Activated T-helper 2 cell treated with anti-CD3 and anti-CD28 coated beads, Interferon-gamma antibody, Interleukin-2, Interleukin-4, amounts not matched to agents 10 μg/mL and 5 μg/mL and 100 μg/mL, durations not matched to agents 14 hours and 24 hours and 36 hours (primary cell): ENCODE measurements at regions not wholly inside any gene's neighbourhood (a gene's known extent, or its start where the extent isn't known, plus 50 kb on each side); places are given as distances from the start of the nearest gene placed in this dataset.

ENCODE experiments used
- DNase-seq: peaks from one replicate; pipeline ENCODE4 v3.0.0; 2021; ENCODE audit warnings: low spot score
- H3K27ac Mint-ChIP-seq: one replicate; pipeline ENCODE4 v1.8.0; 2021; ENCODE audit warnings: mixed read lengths
- H3K27me3 Mint-ChIP-seq: one replicate; pipeline ENCODE4 v1.8.0; 2021; ENCODE audit warnings: low read depth, mixed read lengths
- H3K36me3 Mint-ChIP-seq: one replicate; pipeline ENCODE4 v1.8.0; 2021; ENCODE audit warnings: low read depth, mixed read lengths
- H3K4me1 Mint-ChIP-seq: one replicate; pipeline ENCODE4 v1.8.0; 2021; ENCODE audit warnings: low read depth, mixed read lengths
- H3K4me3 Mint-ChIP-seq: one replicate; pipeline ENCODE4 v1.8.0; 2021; ENCODE audit warnings: low read depth, mild to moderate bottlenecking, moderate library complexity, mixed read lengths
- H3K9me3 Mint-ChIP-seq: one replicate; pipeline ENCODE4 v1.8.0; 2021; ENCODE audit warnings: mixed read lengths
- intact Hi-C: fragments of 100-400 bp; cut with micrococcal nuclease; formaldehyde crosslinking; loops from one replicate; pipeline ENCODE4 v1.15.1; 2023

- Mint-ChIP-seq H3K4me3 (no peak overlapping the region), H3K36me3 (peaks cover 16% of the 10 kb centered on the region), H3K27me3 (no peaks in the 10 kb centered on the region), H3K4me1 (peaks cover 27% of the 10 kb centered on the region), H3K27ac (no peak overlapping the region), H3K9me3 (peaks cover 14% of the 10 kb centered on the region)
- intact Hi-C loops, result no loop called here
- no peak for DNase-seq
Observed at GRCh38 chr1:168453056-168453455, 90.7 kb downstream of the XCL2 start.

- Mint-ChIP-seq H3K9me3 (peaks cover 13% of the 10 kb centered on the region), H3K36me3 (peaks cover 16% of the 10 kb centered on the region), H3K27ac (no peak overlapping the region), H3K27me3 (no peaks in the 10 kb centered on the region), H3K4me1 (peaks cover 20% of the 10 kb centered on the region), H3K4me3 (no peak overlapping the region)
- DNase-seq, result no peak
- intact Hi-C loops, result no loop called here
Observed at GRCh38 chr1:168452329-168452728, 91.5 kb downstream of the XCL2 start.

- no peak for DNase-seq
- intact Hi-C loops, result no loop called here
- H3K4me1 Mint-ChIP-seq, result peaks cover 36% of the 10 kb centered on the region
- peaks cover 11% of the 10 kb centered on the region for H3K9me3 Mint-ChIP-seq
- H3K27me3 Mint-ChIP-seq, result no peaks in the 10 kb centered on the region
- no peak overlapping the region for H3K27ac Mint-ChIP-seq
- H3K36me3 Mint-ChIP-seq, result peaks cover 12% of the 10 kb centered on the region
- no peak overlapping the region for H3K4me3 Mint-ChIP-seq
Observed at GRCh38 chr1:168447871-168448270, 95.9 kb downstream of the XCL2 start.

GRCh38 chr1:168446081-168446480 is 97.7 kb downstream of the XCL2 start:
- H3K36me3 Mint-ChIP-seq, result peaks cover 7% of the 10 kb centered on the region
- no peaks in the 10 kb centered on the region for H3K27me3 Mint-ChIP-seq

GRCh38 chr1:168443899-168444298 is 99.9 kb downstream of the XCL2 start:
- intact Hi-C loops, result loop anchor here (1.0 to 5.0 kb wide), 3 partner anchors 23 to 923 kb away; partner anchors contain the start of genes BLZF1 and NME7
- no peak overlapping the region for H3K4me3 Mint-ChIP-seq
- no peaks in the 10 kb centered on the region for H3K9me3 Mint-ChIP-seq
- H3K4me1 Mint-ChIP-seq, result peaks cover 55% of the 10 kb centered on the region
- H3K27me3 Mint-ChIP-seq, result no peaks in the 10 kb centered on the region
- peak; percentile 33 for DNase-seq
- H3K36me3 Mint-ChIP-seq, result peaks cover 7% of the 10 kb centered on the region
- H3K27ac Mint-ChIP-seq, result peak overlapping the region; percentile 79

More at GRCh38 chr1:168446081-168446480, 97.7 kb downstream of the XCL2 start:
- Mint-ChIP-seq H3K4me1 (peaks cover 35% of the 10 kb centered on the region), H3K4me3 (no peak overlapping the region), H3K27ac (no peak overlapping the region), H3K9me3 (no peaks in the 10 kb centered on the region)
- intact Hi-C loops, result no loop called here
- no peak for DNase-seq

- peaks cover 7% of the 10 kb centered on the region for H3K36me3 Mint-ChIP-seq
Observed at GRCh38 chr1:168443356-168443755, 100.4 kb downstream of the XCL2 start.

GRCh38 chr1:168442931-168443330 is 100.9 kb downstream of the XCL2 start:
- Mint-ChIP-seq H3K9me3 (no peaks in the 10 kb centered on the region), H3K27ac (no peak overlapping the region), H3K4me3 (no peak overlapping the region), H3K27me3 (no peaks in the 10 kb centered on the region), H3K36me3 (peaks cover 7% of the 10 kb centered on the region), H3K4me1 (peaks cover 62% of the 10 kb centered on the region)
- no peak for DNase-seq
- intact Hi-C loops, result loop anchor here (5.0 kb wide), 2 partner anchors 39 to 924 kb away; partner anchors contain the start of genes BLZF1 and NME7

More at GRCh38 chr1:168443356-168443755, 100.4 kb downstream of the XCL2 start:
- H3K4me3 Mint-ChIP-seq, result no peak overlapping the region
- intact Hi-C loops, result loop anchor here (5.0 kb wide), 2 partner anchors 39 to 924 kb away; partner anchors contain the start of genes BLZF1 and NME7
- DNase-seq, result no peak
- peak overlapping the region; percentile 79 for H3K27ac Mint-ChIP-seq
- peaks cover 60% of the 10 kb centered on the region for H3K4me1 Mint-ChIP-seq
- H3K9me3 Mint-ChIP-seq, result no peaks in the 10 kb centered on the region
- no peaks in the 10 kb centered on the region for H3K27me3 Mint-ChIP-seq

GRCh38 chr1:168441745-168442144 is 102.1 kb downstream of the XCL2 start:
- Mint-ChIP-seq H3K27ac (no peak overlapping the region), H3K4me3 (no peak overlapping the region), H3K36me3 (peaks cover 7% of the 10 kb centered on the region), H3K4me1 (peaks cover 64% of the 10 kb centered on the region), H3K27me3 (no peaks in the 10 kb centered on the region), H3K9me3 (no peaks in the 10 kb centered on the region)
- intact Hi-C loops, result loop anchor here (5.0 kb wide), 2 partner anchors 41 to 926 kb away; partner anchors contain the start of genes BLZF1 and NME7
- DNase-seq, result no peak

GRCh38 chr1:168439456-168440375 is 104.1 kb downstream of the XCL2 start:
- no peaks in the 10 kb centered on the region for H3K27me3 Mint-ChIP-seq
- intact Hi-C loops, result loop anchor here (1.0 to 5.0 kb wide), 7 partner anchors 27 to 928 kb away; partner anchors contain the start of genes BLZF1 and NME7
- peaks cover 1% of the 10 kb centered on the region for H3K36me3 Mint-ChIP-seq
- peak; percentile 79 for DNase-seq
- H3K4me3 Mint-ChIP-seq, result peak overlapping the region; percentile 58
- H3K27ac Mint-ChIP-seq, result peak overlapping the region; percentile 65
- H3K9me3 Mint-ChIP-seq, result no peaks in the 10 kb centered on the region
- peaks cover 57% of the 10 kb centered on the region for H3K4me1 Mint-ChIP-seq

GRCh38 chr1:168438626-168439025 is 105.2 kb downstream of the XCL2 start:
- Mint-ChIP-seq H3K27me3 (no peaks in the 10 kb centered on the region), H3K36me3 (no peaks in the 10 kb centered on the region), H3K27ac (no peak overlapping the region), H3K9me3 (no peaks in the 10 kb centered on the region), H3K4me3 (no peak overlapping the region), H3K4me1 (peaks cover 50% of the 10 kb centered on the region)
- DNase-seq, result no peak
- intact Hi-C loops, result loop anchor here (1.0 to 5.0 kb wide), 5 partner anchors 28 to 164 kb away; no protein-coding TSS in a partner anchor

- H3K27ac Mint-ChIP-seq, result no peak overlapping the region
- intact Hi-C loops, result loop anchor here (2.0 to 5.0 kb wide), 3 partner anchors 29 to 164 kb away; no protein-coding TSS in a partner anchor
- H3K4me1 Mint-ChIP-seq, result peaks cover 44% of the 10 kb centered on the region
- no peak for DNase-seq
- no peaks in the 10 kb centered on the region for H3K27me3 Mint-ChIP-seq
- no peaks in the 10 kb centered on the region for H3K9me3 Mint-ChIP-seq
- H3K36me3 Mint-ChIP-seq, result no peaks in the 10 kb centered on the region
- H3K4me3 Mint-ChIP-seq, result no peak overlapping the region
Observed at GRCh38 chr1:168437821-168438220, 106.0 kb downstream of the XCL2 start.

GRCh38 chr1:168435439-168435838 is 108.4 kb downstream of the XCL2 start:
- Mint-ChIP-seq H3K27me3 (no peaks in the 10 kb centered on the region), H3K36me3 (no peaks in the 10 kb centered on the region), H3K4me1 (peaks cover 39% of the 10 kb centered on the region), H3K4me3 (no peak overlapping the region), H3K9me3 (no peaks in the 10 kb centered on the region), H3K27ac (no peak overlapping the region)
- intact Hi-C loops, result loop anchor here (5.0 kb wide), 1 partner anchor 167 kb away; no protein-coding TSS in a partner anchor
- no peak for DNase-seq

GRCh38 chr1:168433238-168433637 is 110.6 kb downstream of the XCL2 start:
- Mint-ChIP-seq H3K4me1 (peaks cover 18% of the 10 kb centered on the region), H3K27ac (no peak overlapping the region), H3K27me3 (no peaks in the 10 kb centered on the region), H3K36me3 (no peaks in the 10 kb centered on the region), H3K4me3 (no peak overlapping the region), H3K9me3 (no peaks in the 10 kb centered on the region)
- no peak for DNase-seq
- intact Hi-C loops, result no loop called here
